Common myeloid progenitor, CD34-positive (primary cell): ENCODE measurements at regions not wholly inside any gene's neighbourhood (a gene's known extent, or its start where the extent isn't known, plus 50 kb on each side); places are given as distances from the start of the nearest gene placed in this dataset.

ENCODE experiments used
- CTCF ChIA-PET: fragments of 350-600 bp; sonication (Branson Sonifier 250); formaldehyde crosslinking; loops from one replicate; lab custom pipeline; 2021; ENCODE audit warnings: antibody characterized with exemption; lab: Charles Lee
- POLR2A ChIA-PET: fragments of 350-600 bp; sonication (Branson Sonifier 250); formaldehyde crosslinking; loops from one replicate; lab custom pipeline; 2021; ENCODE audit warnings: antibody characterized with exemption; lab: Charles Lee
- DNase-seq, 3 donors: peaks; one replicate each; pipeline versions ENCODE4 v3.0.0 to v3.0.0-alpha.2; 2013
- H3K27ac ChIP-seq, 2 experiments: 1 replicate in 1 of 2; 2 replicates in 1 of 2; pipeline ENCODE4 v1.7.0; 2013; ENCODE audit warnings: inconsistent platforms in 2 of 2, low read length in 2 of 2, mild to moderate bottlenecking in 2 of 2, low read depth in 1 of 2, moderate library complexity in 1 of 2; ENCODE audit not compliant: severe bottlenecking in 2 of 2, insufficient read depth in 1 of 2, poor library complexity in 1 of 2
- H3K27me3 ChIP-seq, 5 experiments: replicated peaks in 2 of 5; 1 replicate in 3 of 5; 2 replicates in 2 of 5; pipeline versions ENCODE4 v1.6.1 to v1.7.0; 2013; ENCODE audit warnings: low read length in 4 of 5, mild to moderate bottlenecking in 2 of 5, moderate library complexity in 2 of 5, inconsistent platforms in 1 of 5; ENCODE audit not compliant: insufficient read depth in 5 of 5, control insufficient read depth in 4 of 5
- H3K36me3 ChIP-seq, 4 experiments: 1 replicate in 2 of 4; 2 replicates in 2 of 4; pipeline versions ENCODE4 v1.6.1 to v1.7.0; 2013; ENCODE audit warnings: low read length in 3 of 4, control low read depth in 1 of 4, mild to moderate bottlenecking in 1 of 4; ENCODE audit not compliant: control insufficient read depth in 4 of 4, insufficient read depth in 4 of 4
- H3K4me1 ChIP-seq, 4 experiments: 1 replicate in 3 of 4; 2 replicates in 1 of 4; pipeline versions ENCODE4 v1.6.1 to v1.7.1; 2013; ENCODE audit warnings: low read length in 3 of 4, mild to moderate bottlenecking in 3 of 4, control low read depth in 1 of 4, inconsistent platforms in 1 of 4, moderate library complexity in 1 of 4; ENCODE audit not compliant: control insufficient read depth in 4 of 4, insufficient read depth in 4 of 4; ENCODE audit errors: control extremely low read depth in 1 of 4
- H3K4me3 ChIP-seq, 7 experiments: 1 replicate in 4 of 7; 2 replicates in 3 of 7; pipeline versions ENCODE4 v1.5.1 to v1.7.0; 2013; ENCODE audit warnings: mild to moderate bottlenecking in 7 of 7, low read length in 6 of 7, moderate library complexity in 6 of 7, inconsistent platforms in 2 of 7, low read depth in 2 of 7, control low read depth in 1 of 7; ENCODE audit not compliant: insufficient read depth in 4 of 7, control insufficient read depth in 1 of 7; ENCODE audit errors: extremely low read depth in 1 of 7
- H3K9me3 ChIP-seq, 5 experiments: 1 replicate in 4 of 5; 2 replicates in 1 of 5; pipeline versions ENCODE4 v1.6.1 to v1.7.1; 2013; ENCODE audit warnings: low read length in 4 of 5, mild to moderate bottlenecking in 2 of 5, inconsistent platforms in 1 of 5, low read depth in 1 of 5, moderate library complexity in 1 of 5; ENCODE audit not compliant: control insufficient read depth in 4 of 5, insufficient read depth in 2 of 5; ENCODE audit errors: control extremely low read depth in 1 of 5
- WGBS: methylation state at CpG from one replicate; pipeline ENCODE4 v1.1.5; 2013; ENCODE audit not compliant: insufficient coverage; 5-methylcytosine and 5-hydroxymethylcytosine counted together

GRCh38 chr15:85897895-85898717 is 103.4 kb upstream of the KLHL25 start:
- POLR2A ChIA-PET, result no interaction called here

DNA sequence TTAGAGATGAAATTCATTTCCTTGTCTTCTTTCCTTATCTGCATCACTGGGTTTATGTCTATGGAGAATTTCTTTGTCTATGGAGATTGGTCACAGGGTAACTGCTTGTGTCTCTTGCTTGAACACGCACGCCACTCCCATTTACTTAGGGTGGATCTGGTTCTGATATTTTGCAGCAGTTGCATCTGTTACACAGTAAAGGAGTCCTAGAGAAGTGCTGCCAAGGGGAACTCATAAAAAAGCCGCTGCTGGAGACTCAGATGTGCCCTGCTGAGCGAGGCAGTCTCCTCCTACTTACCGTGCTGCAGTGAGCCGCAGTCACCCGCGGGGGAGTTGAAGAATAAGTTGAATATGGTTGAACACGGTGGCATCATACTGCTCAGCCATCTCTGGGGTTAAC is 105.2 kb upstream of the KLHL25 start:
- Histone ChIP-seq H3K27ac (no peak overlapping the region), H3K4me3 (no peak overlapping the region), H3K27me3 (peaks cover 0 to 39% (median 8%) of the 10 kb centered on the region in 5 experiments), H3K36me3 (no peaks in the 10 kb centered on the region), H3K9me3 (no peaks in the 10 kb centered on the region), H3K4me1 (no peaks in the 10 kb centered on the region)
- DNase-seq, result no peak
- ChIA-PET POLR2A (no interaction called here), CTCF (no interaction called here)
- 78% methylated on average over 8 of the region's 9 CpGs for WGBS

More at GRCh38 chr15:85897895-85898717, 103.4 kb upstream of the KLHL25 start:
- Histone ChIP-seq H3K27ac (no peak overlapping the region), H3K4me1 (no peaks in the 10 kb centered on the region), H3K36me3 (no peaks in the 10 kb centered on the region), H3K27me3 (peaks cover 0 to 34% (median 8%) of the 10 kb centered on the region in 5 experiments), H3K9me3 (no peaks in the 10 kb centered on the region), H3K4me3 (no peak overlapping the region)
- DNase-seq, result no peak
- CTCF ChIA-PET, result no interaction called here
- 40% methylated on average over 14 of the region's 16 CpGs for WGBS

GRCh38 chr15:85905751-85906450 is 111.2 kb upstream of the KLHL25 start:
- WGBS, result 91% methylated on average over 7 of the region's 12 CpGs
- Histone ChIP-seq H3K27me3 (peaks cover 0 to 22% (median 3%) of the 10 kb centered on the region in 5 experiments), H3K4me3 (no peak overlapping the region), H3K36me3 (no peaks in the 10 kb centered on the region), H3K9me3 (no peaks in the 10 kb centered on the region), H3K4me1 (no peaks in the 10 kb centered on the region), H3K27ac (no peak overlapping the region)
- DNase-seq, result no peak
- ChIA-PET POLR2A (no interaction called here), CTCF (no interaction called here)

GRCh38 chr15:85906640-85907039 is 111.9 kb upstream of the KLHL25 start:
- Histone ChIP-seq H3K36me3 (no peaks in the 10 kb centered on the region), H3K27ac (no peak overlapping the region), H3K4me3 (no peak overlapping the region), H3K27me3 (peaks cover 0 to 22% (median 3%) of the 10 kb centered on the region in 5 experiments), H3K4me1 (no peaks in the 10 kb centered on the region), H3K9me3 (no peaks in the 10 kb centered on the region)
- ChIA-PET CTCF (no interaction called here), POLR2A (no interaction called here)
- WGBS, result 83% methylated on average over 2 of the region's 2 CpGs
- DNase-seq, result no peak

DNA sequence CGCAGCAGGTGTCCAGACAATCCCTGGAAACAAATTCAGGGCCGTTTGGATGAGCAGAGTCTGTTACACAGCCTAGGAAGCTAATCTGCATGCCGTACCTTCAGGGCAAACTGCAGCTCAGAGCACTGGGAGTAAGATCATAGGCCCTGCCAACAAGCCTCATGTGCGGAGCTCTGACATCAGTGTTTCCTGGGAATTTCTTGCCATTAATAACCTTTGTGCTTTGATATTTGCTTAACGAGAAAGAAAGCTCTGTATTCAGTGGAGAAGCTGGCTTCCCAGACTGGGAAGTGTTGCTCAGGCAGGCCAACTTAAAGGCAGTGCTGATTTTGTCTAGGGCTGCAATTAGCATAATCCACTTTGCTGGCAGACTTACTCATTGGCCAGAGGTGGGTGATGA is 116.1 kb upstream of the KLHL25 start:
- no peaks in the 10 kb centered on the region for H3K9me3 ChIP-seq
- 91% methylated on average over 5 of the region's 5 CpGs for WGBS
- DNase-seq, result no peak
- no peaks in the 10 kb centered on the region for H3K4me1 ChIP-seq
- no peak overlapping the region for H3K27ac ChIP-seq
- POLR2A ChIA-PET, result no interaction called here
- no peak overlapping the region for H3K4me3 ChIP-seq
- peaks cover 0 to 10% (median under 1%) of the 10 kb centered on the region in 5 experiments for H3K27me3 ChIP-seq
- CTCF ChIA-PET, result no interaction called here
- H3K36me3 ChIP-seq, result no peaks in the 10 kb centered on the region

- ChIA-PET CTCF (no interaction called here), POLR2A (no interaction called here)
- 60% methylated on average over 1 of the region's 2 CpGs for WGBS
- Histone ChIP-seq H3K4me1 (no peaks in the 10 kb centered on the region), H3K27ac (no peak overlapping the region), H3K36me3 (no peaks in the 10 kb centered on the region), H3K4me3 (no peak overlapping the region), H3K9me3 (no peaks in the 10 kb centered on the region), H3K27me3 (peaks cover 0 to 7% (median 0%) of the 10 kb centered on the region in 5 experiments)
- no peak for DNase-seq
Measured at GRCh38 chr15:85913461-85913860, 118.7 kb upstream of the KLHL25 start.

- no peak overlapping the region for H3K4me3 ChIP-seq
- H3K27me3 ChIP-seq, result peaks cover 0 to 7% (median 0%) of the 10 kb centered on the region in 5 experiments
- no peak overlapping the region for H3K27ac ChIP-seq
- no peaks in the 10 kb centered on the region for H3K4me1 ChIP-seq
- no peaks in the 10 kb centered on the region for H3K9me3 ChIP-seq
- WGBS, result 100% methylated on average over 5 of the region's 5 CpGs
- H3K36me3 ChIP-seq, result no peaks in the 10 kb centered on the region
- POLR2A ChIA-PET, result no interaction called here
- no peak for DNase-seq
- CTCF ChIA-PET, result no interaction called here
Measured at GRCh38 chr15:85920956-85921355, 126.2 kb upstream of the KLHL25 start.
